Prostate gland (tissue), 2 donors: ENCODE measurements at regions not wholly inside any gene's neighbourhood (a gene's known extent, or its start where the extent isn't known, plus 50 kb on each side); places are given as distances from the start of the nearest gene placed in this dataset.

Source experiments
- CTCF ChIP-seq, 4 experiments: fragments of 200-600 bp in 2 of 4; fragments of 450-650 bp in 2 of 4; sonication (generic) in 2 of 4; IDR thresholded peaks; 1 replicate in 3 of 4; 2 replicates in 1 of 4; pipeline ENCODE4 v1.5.1; 2016 to 2019; ENCODE audit warnings: antibody characterized with exemption in 4 of 4, mild to moderate bottlenecking in 2 of 4, moderate library complexity in 2 of 4
- POLR2AphosphoS5 ChIP-seq: sonication (generic); formaldehyde crosslinking; IDR thresholded peaks from one replicate; pipeline ENCODE4 v1.6.1; 2017; ENCODE audit warnings: antibody characterized with exemption

- TF ChIP-seq CTCF (IDR thresholded peaks at IDR 0.05), result no peak
- TF ChIP-seq POLR2AphosphoS5, result no peak
Measured at GRCh38 chr6:22748681-22749080, 179.3 kb downstream of the HDGFL1 start.
